ENCODE measurements at regions not wholly inside any gene's neighbourhood (a gene's known extent, or its start where the extent isn't known, plus 50 kb on each side); places are given as distances from the start of the nearest gene placed in this dataset.

DNA sequence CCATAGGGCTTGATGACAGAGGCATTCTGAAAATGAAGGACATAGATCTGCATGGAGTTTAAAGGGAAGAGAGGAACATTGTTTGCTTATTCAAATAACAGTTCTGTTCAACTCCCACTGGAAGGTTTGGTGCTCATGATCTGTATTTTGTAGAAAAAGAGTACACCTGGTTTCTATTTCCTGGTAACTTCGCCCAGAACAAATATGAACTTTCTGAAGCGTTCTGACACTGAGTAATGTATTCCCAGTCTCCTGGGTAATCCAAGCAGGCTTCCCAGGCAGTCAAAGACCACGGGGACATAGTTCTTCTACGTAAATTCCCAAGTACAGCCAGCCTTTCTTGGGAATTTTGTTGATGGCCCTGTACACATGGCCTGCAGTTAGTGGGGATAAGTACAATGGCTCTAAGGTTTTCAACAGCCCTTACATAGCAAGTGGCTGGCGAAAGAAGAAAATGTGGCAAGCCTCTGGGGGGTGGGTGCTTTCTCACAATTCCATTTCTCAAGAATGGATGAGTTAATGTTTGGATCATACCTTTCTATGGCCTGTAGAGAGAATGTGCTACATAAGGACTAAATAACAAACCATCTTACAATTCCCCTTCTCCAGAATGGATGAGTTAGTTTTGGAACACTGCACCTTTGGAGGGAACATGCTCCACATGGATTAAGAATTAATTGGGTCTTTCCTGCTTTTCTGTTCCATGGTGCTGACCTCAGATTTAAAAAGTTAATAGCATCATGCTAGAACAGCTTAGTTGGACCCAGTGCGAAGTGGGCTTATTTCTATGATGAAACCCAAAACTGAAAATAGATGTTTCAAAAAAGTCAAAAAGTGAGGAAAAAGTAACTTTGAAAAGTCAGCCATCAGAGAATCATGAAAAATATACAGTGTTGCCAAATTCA lies 52.7 kb downstream of the COL6A6 start:
- H3K36me3 ChIP-seq (ENCODE audit: control insufficient read depth in 4 of 4, insufficient read depth in 3 of 4, low read depth in 1 of 4, low read length in 3 of 4): no peaks in the 10 kb centered on the region
- H3K9me3 ChIP-seq (ENCODE audit: control insufficient read depth in 4 of 4, low read length in 3 of 4): no peaks in the 10 kb centered on the region
- H3K27ac ChIP-seq (ENCODE audit: low read depth in 1 of 2, low read length in 2 of 2): no peak overlapping the region
- peaks cover 0 to 5% (median 0%) of the 10 kb centered on the region in 4 donors for H3K27me3 ChIP-seq (ENCODE audit: control insufficient read depth in 4 of 4, insufficient read depth in 4 of 4, low read length in 3 of 4)
- WGBS: 80% methylated on average over 6 of the region's 6 CpGs
- H3K4me3 ChIP-seq (ENCODE audit: low read depth in 1 of 3, low read length in 3 of 3): no peak overlapping the region
- no peak overlapping the region for H3K9ac ChIP-seq (ENCODE audit: low read depth in 1 of 2, low read length in 2 of 2)
- no peak for DNase-seq (ENCODE audit: low spot score)
- no peaks in the 10 kb centered on the region for H3K4me1 ChIP-seq (ENCODE audit: control insufficient read depth in 4 of 4, insufficient read depth in 4 of 4, low read length in 3 of 4)
- TF ChIP-seq EGR1 (IDR thresholded peaks at IDR 0.05; ENCODE audit: low read depth in 2 of 2) (no peak), FOXA1 (IDR thresholded peaks at IDR 0.05) (no peak), GABPA (IDR thresholded peaks at IDR 0.05 in 1 of 2, conservative IDR thresholded peaks at IDR 0.05 in 1 of 2) (no peak), HNF4A (conservative IDR thresholded peaks at IDR 0.05) (no peak), FOXA2 (IDR thresholded peaks at IDR 0.05) (no peak), RXRA (IDR thresholded peaks at IDR 0.05) (no peak), HNF4G (IDR thresholded peaks at IDR 0.05) (no peak), SP1 (IDR thresholded peaks at IDR 0.05) (no peak), JUND (IDR thresholded peaks at IDR 0.05) (no peak)
- TF ChIP-seq, protein P1, sequence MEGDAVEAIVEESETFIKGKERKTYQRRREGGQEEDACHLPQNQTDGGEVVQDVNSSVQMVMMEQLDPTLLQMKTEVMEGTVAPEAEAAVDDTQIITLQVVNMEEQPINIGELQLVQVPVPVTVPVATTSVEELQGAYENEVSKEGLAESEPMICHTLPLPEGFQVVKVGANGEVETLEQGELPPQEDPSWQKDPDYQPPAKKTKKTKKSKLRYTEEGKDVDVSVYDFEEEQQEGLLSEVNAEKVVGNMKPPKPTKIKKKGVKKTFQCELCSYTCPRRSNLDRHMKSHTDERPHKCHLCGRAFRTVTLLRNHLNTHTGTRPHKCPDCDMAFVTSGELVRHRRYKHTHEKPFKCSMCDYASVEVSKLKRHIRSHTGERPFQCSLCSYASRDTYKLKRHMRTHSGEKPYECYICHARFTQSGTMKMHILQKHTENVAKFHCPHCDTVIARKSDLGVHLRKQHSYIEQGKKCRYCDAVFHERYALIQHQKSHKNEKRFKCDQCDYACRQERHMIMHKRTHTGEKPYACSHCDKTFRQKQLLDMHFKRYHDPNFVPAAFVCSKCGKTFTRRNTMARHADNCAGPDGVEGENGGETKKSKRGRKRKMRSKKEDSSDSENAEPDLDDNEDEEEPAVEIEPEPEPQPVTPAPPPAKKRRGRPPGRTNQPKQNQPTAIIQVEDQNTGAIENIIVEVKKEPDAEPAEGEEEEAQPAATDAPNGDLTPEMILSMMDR (IDR thresholded peaks at IDR 0.05; ENCODE audit: low read depth, low read length, missing input control): no peak
- TF ChIP-seq, protein P2, sequence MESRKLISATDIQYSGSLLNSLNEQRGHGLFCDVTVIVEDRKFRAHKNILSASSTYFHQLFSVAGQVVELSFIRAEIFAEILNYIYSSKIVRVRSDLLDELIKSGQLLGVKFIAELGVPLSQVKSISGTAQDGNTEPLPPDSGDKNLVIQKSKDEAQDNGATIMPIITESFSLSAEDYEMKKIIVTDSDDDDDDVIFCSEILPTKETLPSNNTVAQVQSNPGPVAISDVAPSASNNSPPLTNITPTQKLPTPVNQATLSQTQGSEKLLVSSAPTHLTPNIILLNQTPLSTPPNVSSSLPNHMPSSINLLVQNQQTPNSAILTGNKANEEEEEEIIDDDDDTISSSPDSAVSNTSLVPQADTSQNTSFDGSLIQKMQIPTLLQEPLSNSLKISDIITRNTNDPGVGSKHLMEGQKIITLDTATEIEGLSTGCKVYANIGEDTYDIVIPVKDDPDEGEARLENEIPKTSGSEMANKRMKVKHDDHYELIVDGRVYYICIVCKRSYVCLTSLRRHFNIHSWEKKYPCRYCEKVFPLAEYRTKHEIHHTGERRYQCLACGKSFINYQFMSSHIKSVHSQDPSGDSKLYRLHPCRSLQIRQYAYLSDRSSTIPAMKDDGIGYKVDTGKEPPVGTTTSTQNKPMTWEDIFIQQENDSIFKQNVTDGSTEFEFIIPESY (IDR thresholded peaks at IDR 0.05): no peak
- TF ChIP-seq, protein P3, sequence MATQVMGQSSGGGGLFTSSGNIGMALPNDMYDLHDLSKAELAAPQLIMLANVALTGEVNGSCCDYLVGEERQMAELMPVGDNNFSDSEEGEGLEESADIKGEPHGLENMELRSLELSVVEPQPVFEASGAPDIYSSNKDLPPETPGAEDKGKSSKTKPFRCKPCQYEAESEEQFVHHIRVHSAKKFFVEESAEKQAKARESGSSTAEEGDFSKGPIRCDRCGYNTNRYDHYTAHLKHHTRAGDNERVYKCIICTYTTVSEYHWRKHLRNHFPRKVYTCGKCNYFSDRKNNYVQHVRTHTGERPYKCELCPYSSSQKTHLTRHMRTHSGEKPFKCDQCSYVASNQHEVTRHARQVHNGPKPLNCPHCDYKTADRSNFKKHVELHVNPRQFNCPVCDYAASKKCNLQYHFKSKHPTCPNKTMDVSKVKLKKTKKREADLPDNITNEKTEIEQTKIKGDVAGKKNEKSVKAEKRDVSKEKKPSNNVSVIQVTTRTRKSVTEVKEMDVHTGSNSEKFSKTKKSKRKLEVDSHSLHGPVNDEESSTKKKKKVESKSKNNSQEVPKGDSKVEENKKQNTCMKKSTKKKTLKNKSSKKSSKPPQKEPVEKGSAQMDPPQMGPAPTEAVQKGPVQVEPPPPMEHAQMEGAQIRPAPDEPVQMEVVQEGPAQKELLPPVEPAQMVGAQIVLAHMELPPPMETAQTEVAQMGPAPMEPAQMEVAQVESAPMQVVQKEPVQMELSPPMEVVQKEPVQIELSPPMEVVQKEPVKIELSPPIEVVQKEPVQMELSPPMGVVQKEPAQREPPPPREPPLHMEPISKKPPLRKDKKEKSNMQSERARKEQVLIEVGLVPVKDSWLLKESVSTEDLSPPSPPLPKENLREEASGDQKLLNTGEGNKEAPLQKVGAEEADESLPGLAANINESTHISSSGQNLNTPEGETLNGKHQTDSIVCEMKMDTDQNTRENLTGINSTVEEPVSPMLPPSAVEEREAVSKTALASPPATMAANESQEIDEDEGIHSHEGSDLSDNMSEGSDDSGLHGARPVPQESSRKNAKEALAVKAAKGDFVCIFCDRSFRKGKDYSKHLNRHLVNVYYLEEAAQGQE (IDR thresholded peaks at IDR 0.05): no peak
- TF ChIP-seq, protein P4, sequence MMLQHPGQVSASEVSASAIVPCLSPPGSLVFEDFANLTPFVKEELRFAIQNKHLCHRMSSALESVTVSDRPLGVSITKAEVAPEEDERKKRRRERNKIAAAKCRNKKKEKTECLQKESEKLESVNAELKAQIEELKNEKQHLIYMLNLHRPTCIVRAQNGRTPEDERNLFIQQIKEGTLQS (IDR thresholded peaks at IDR 0.05): no peak

DNA sequence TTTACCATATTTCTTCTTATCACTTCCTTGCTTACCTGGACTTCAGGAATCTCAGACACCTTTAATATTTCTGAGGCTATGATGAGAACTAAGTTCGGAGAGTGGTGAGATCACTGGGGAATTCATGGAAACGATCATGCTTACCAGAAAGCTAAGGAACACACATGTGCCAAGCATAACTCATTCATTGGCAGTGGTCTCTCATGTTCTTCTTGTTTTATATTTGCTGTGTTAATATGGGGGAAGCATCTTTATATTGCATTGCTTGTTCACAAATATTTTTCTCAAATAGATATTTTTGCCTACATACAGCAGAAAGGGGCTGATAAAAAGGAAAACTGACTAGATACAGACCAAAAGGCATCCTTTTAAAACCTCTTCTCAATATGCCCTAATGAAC lies 55.8 kb downstream of the COL6A6 start:
- Histone ChIP-seq H3K9me3 (ENCODE audit: control insufficient read depth in 4 of 4, low read length in 3 of 4) (no peaks in the 10 kb centered on the region), H3K27me3 (ENCODE audit: control insufficient read depth in 4 of 4, insufficient read depth in 4 of 4, low read length in 3 of 4) (peaks cover 0 to 5% (median 0%) of the 10 kb centered on the region in 4 donors), H3K4me1 (ENCODE audit: control insufficient read depth in 4 of 4, insufficient read depth in 4 of 4, low read length in 3 of 4) (no peaks in the 10 kb centered on the region), H3K36me3 (ENCODE audit: control insufficient read depth in 4 of 4, insufficient read depth in 3 of 4, low read depth in 1 of 4, low read length in 3 of 4) (no peaks in the 10 kb centered on the region), H3K27ac (ENCODE audit: low read depth in 1 of 2, low read length in 2 of 2) (no peak overlapping the region), H3K9ac (ENCODE audit: low read depth in 1 of 2, low read length in 2 of 2) (no peak overlapping the region), H3K4me3 (ENCODE audit: low read depth in 1 of 3, low read length in 3 of 3) (no peak overlapping the region)
- WGBS: 82% methylated on average over 2 of the region's 2 CpGs
- no peak for TF ChIP-seq HNF4G (IDR thresholded peaks at IDR 0.05)
- no peak for TF ChIP-seq RAD21 (IDR thresholded peaks at IDR 0.05)
- TF ChIP-seq, protein P4 (IDR thresholded peaks at IDR 0.05): no peak
- TF ChIP-seq FOXA1 (IDR thresholded peaks at IDR 0.05): no peak
- no peak for TF ChIP-seq YY1 (IDR thresholded peaks at IDR 0.05)
- no peak for TF ChIP-seq EGR1 (IDR thresholded peaks at IDR 0.05; ENCODE audit: low read depth in 2 of 2)
- no peak for TF ChIP-seq SP1 (IDR thresholded peaks at IDR 0.05)
- TF ChIP-seq, protein P5, sequence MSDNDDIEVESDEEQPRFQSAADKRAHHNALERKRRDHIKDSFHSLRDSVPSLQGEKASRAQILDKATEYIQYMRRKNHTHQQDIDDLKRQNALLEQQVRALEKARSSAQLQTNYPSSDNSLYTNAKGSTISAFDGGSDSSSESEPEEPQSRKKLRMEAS (IDR thresholded peaks at IDR 0.05): no peak
- TF ChIP-seq JUND (IDR thresholded peaks at IDR 0.05): no peak
- no peak for DNase-seq (ENCODE audit: low spot score)

Measured in liver (tissue), 8 donors.